Stimulated activated CD4-positive, alpha-beta T cell treated with anti-CD3 and anti-CD28 coated beads, Interleukin-1b, Interleukin-23, amount 100 ng/mL, for 4 hours (primary cell): ENCODE measurements at regions not wholly inside any gene's neighbourhood (a gene's known extent, or its start where the extent isn't known, plus 50 kb on each side); places are given as distances from the start of the nearest gene placed in this dataset.
"Not testable (repeated sequence)": the region's sequence is repeated elsewhere in the genome, so short reads cannot be mapped to it uniquely, and the experiment has no call there.

Experiments
- DNase-seq, 2 donors: peaks; one replicate each; pipeline ENCODE4 v3.0.0-alpha.2; 2020; ENCODE audit warnings: low read depth in 2 of 2

GRCh38 chr4:131450572-131451209 is 1698.4 kb upstream of the PCDH10 start:
- DNase-seq, result no peak

GRCh38 chr4:131459430-131460101 is 1689.5 kb upstream of the PCDH10 start:
- DNase-seq, result no peak

- DNase-seq, result no peak
Observed at GRCh38 chr4:131470360-131470759, 1678.7 kb upstream of the PCDH10 start.

GRCh38 chr4:131488772-131489171 is 1660.3 kb upstream of the PCDH10 start:
- DNase-seq, result no peak

GRCh38 chr4:131496211-131496610 is 1652.9 kb upstream of the PCDH10 start:
- DNase-seq, result not testable (repeated sequence)

- DNase-seq, result no peak
Observed at GRCh38 chr4:131499141-131499873, 1649.8 kb upstream of the PCDH10 start.

- DNase-seq, result no peak
Observed at GRCh38 chr4:131509521-131509920, 1639.6 kb upstream of the PCDH10 start.

GRCh38 chr4:131526686-131527085 is 1622.4 kb upstream of the PCDH10 start:
- DNase-seq, result no peak

GRCh38 chr4:131531087-131531486 is 1618.0 kb upstream of the PCDH10 start:
- no peak for DNase-seq

- no peak for DNase-seq
Observed at GRCh38 chr4:131534944-131535645, 1614.0 kb upstream of the PCDH10 start.

GRCh38 chr4:131540256-131540655 is 1608.8 kb upstream of the PCDH10 start:
- DNase-seq, result no peak

GRCh38 chr4:131547506-131547981 is 1601.5 kb upstream of the PCDH10 start:
- DNase-seq, result no peak

- no peak for DNase-seq
Observed at GRCh38 chr4:131551306-131551705, 1597.8 kb upstream of the PCDH10 start.

- DNase-seq, result no peak
Observed at GRCh38 chr4:131566026-131566425, 1583.1 kb upstream of the PCDH10 start.

- DNase-seq, result no peak
Observed at GRCh38 chr4:131584587-131584986, 1564.5 kb upstream of the PCDH10 start.

GRCh38 chr4:131595140-131595539 is 1554.0 kb upstream of the PCDH10 start:
- no peak for DNase-seq

GRCh38 chr4:131603705-131604104 is 1545.4 kb upstream of the PCDH10 start:
- DNase-seq, result no peak

- no peak for DNase-seq
Observed at GRCh38 chr4:131609039-131609438, 1540.1 kb upstream of the PCDH10 start.

GRCh38 chr4:131610517-131610916 is 1538.6 kb upstream of the PCDH10 start:
- not testable (repeated sequence) for DNase-seq

GRCh38 chr4:131613086-131613823 is 1535.8 kb upstream of the PCDH10 start:
- DNase-seq, result no peak

- no peak for DNase-seq
Observed at GRCh38 chr4:131613824-131614216, 1535.3 kb upstream of the PCDH10 start.
